Stimulated activated CD8-positive, alpha-beta memory T cell treated with anti-CD3 and anti-CD28 coated beads, Interleukin-7, amount 100 ng/mL, for 48 hours (primary cell): ENCODE measurements at regions not wholly inside any gene's neighbourhood (a gene's known extent, or its start where the extent isn't known, plus 50 kb on each side); places are given as distances from the start of the nearest gene placed in this dataset.
"Not testable (repeated sequence)": the region's sequence is repeated elsewhere in the genome, so short reads cannot be mapped to it uniquely, and the experiment has no call there.

Experiments used
- DNase-seq, 2 donors: peaks; one replicate each; pipeline ENCODE4 v3.0.0-alpha.2; 2020; ENCODE audit warnings: low read depth in 1 of 2; ENCODE audit errors: extremely low read depth in 1 of 2

DNA sequence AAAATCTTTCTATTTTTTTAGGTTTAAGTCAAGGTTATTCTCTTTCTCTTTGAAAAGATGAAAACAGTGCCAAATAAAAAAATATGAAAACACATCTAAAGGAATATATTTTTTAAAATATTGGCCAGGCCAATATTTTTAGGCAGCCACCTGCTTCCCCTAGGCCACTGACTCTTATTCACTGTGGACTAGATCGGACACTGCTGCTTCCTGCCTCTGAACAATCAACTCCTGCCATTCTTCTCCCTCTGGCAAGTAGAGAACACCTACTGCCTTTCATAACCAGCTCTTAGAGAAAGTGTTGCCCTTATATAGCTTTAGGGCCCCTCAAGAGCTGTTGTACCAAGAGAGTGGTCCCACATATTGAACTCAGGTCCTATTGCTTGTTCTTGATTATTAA lies 529.2 kb downstream of the RAPGEF2 start:
- DNase-seq = no peak

DNA sequence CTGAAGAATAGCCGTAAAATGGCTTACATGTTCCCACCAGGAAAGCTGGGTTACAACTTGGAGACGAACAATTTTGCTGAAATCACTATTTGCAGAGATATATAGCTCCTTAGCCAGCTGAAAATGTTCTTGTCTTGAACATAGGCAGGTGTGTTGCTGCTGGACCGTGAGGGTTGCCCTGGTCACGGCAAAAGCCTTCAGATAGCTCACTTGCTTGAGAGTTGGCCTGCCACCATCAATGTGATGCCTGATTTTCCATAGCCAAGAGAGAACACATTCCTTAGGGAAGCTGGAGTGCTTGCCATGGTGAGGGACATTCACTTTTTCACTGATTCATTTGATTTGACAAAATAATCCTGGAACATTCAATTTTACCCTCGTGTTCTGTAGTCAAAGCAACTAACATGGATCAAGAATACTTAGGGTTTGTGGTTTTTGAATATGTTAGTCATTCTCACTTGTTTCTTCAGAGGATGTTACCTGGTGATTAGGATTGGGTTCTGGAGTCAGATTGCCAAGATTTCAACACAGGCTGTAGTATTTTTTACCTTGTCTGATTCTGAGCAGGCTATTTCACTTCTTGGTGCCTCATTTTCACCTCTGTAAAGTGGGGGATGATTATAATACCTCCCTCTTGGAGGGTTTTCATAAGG lies 536.9 kb downstream of the RAPGEF2 start:
- DNase-seq = no peak

DNA sequence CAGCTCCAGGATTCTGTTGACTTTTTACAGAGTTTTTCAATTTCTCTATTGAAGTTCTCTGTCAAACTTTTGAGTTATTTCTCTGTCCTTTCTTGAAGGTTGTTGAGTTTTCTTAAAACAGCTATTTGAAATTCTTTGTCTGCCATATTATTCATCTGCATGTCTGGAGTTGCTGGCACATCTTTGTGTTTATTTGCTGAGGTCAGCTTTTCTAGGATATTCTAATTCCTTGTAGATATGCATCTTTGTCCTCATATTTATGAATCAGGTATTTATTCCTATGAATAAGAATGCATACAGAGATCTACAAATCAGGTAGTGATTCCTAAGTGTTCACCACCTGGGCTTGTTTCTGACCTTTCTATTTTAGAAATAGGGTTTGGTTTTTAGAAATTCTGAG lies 546.4 kb downstream of the RAPGEF2 start:
- DNase-seq = no peak

DNA sequence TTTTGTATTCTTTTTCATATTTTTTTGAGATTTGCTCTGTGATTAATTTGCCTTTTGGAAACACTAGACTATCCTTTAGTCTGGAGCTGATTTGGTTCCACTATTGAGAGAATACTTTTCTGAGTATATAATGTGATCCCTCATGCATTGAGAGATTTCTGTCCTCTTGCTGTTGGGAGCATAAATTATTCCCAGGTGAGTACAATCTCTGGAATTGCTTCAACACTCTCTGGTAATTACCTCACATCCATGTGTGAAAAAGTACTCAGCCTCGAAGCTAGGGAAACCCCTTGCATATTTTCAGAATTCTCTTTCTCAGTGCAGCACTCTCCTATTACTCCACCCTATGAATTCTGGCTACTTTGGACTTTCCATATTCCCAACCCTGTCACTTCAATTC lies 550.0 kb downstream of the RAPGEF2 start:
- no peak for DNase-seq

DNA sequence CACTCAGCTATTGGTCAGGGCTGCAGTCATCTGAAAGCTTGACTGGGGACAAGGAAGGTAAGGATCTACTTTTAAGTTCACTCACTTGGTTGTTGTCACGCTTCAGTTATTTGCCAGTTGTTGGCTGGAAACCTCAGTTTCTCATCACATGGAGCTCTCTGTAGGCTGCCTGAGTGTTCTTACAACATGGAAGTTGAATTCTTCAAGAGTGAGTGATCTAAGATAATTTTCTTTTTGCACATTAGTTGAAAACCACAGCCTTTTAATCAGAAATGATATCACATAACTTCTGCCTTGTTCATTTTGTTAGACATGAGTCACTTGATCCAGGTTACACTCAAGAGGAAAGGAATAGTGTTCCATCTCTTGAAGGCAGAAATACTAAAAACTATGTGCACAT lies 552.7 kb downstream of the RAPGEF2 start:
- DNase-seq = no peak

DNA sequence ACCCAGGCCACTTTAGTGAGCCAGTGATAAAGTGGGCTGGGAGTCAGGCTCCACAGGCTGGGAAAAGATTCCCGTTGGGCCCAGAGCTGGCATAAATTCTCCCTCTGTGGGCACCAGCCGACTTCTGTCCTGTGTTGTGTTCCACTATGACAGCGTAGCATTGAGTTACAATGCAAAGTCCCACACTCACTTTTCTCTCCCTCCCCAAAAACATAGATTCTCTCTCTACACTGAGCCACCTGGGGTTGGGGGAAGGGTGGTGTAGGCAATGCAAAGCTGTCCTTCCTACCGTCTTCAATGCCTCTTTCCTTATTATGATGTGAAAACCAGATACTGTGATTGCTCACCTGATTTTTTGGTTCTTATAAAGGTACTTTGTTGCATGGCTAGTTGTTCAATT lies 566.2 kb downstream of the RAPGEF2 start:
- DNase-seq = no peak

DNA sequence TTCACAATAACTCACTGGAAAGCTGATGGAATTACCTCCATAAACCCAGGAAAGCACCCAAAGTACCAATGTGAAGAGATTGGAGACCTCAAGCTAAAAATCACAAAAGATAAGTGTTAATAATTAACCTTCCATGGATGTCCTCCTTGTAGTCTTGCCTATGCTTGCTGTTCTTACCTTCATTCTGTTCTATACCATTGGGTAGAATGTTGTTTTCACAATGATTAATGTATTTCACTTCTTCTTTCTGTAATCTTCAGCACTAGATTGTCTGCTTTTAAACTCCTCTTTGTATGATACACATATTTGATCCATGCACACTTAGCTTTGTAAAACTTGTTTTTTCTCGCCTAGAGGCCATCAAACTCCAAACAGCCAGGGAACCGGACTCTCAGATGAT lies 570.3 kb downstream of the RAPGEF2 start:
- no peak for DNase-seq

DNA sequence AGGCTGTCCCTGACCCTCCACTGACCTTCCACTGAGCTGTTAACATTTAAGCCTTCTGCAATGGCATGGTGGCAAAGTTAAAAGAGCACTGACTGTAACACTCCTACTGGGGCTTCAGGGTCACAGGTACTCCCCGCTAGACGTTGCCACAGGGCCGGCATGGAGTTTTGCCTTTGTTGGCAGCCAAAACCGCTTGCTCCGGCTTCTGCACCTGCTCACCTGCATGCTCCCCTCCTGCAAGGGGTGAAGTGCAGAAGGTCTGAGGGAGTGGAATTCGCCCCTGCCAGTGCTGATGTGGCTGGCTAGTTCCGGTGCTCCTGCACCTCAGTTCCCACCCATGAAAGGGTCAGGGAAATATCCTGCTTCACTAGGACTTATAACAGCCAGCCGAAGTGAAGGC lies 571.4 kb downstream of the RAPGEF2 start:
- no peak for DNase-seq

DNA sequence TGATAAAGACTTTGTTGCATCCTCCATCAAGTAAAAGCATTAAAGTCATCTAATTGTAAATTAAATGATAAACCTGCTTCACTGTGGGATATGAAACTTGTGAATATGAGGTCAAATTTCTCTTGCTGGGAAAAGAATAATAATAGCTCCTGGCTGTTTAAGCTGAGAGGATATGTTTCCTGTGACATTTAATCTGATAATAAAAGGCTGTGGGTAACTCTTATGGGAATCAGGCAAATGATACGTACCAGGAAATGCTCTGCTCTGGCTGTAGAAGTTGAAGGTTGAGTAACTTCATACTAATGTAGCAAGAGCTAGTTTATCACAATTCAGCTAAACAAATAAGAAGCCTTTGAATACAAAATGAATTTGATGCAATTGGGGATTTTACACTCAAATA lies 574.6 kb downstream of the RAPGEF2 start:
- DNase-seq = no peak

DNA sequence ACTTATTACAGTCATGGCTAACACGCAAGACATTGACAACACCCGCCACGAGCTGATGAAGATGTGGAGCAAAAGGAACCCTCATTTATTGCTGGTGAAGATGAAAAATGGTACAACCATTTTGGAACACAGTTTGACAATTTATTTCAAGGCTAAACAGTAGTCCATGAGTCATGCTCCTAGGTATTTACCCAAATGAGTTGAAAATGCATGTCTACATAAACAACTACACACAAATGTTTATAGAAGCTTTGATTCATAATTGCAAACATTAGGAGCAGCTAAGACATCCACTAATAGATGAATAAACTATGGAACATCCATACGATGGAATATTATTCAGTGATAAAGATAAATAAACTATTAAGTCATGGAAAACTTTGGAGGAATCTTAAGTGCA lies 580.1 kb downstream of the RAPGEF2 start:
- no peak for DNase-seq

DNA sequence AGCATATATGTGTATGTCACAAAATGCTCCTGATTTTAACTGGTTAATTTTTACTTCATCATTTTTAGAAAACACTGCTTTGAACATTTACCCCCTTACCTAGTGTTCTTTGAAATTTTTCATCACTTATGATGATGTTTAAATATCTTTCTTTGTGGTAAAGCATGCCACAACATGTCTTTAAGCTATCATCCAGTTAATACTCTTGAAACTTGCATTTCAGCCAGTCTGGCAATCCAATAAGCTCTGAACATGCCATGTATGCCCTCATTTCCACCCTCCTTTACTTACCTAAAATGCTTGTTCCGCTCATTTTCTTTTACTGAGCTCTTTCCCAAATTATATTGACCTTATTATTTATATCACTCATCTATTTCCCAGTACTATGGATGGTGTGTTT lies 581.2 kb downstream of the RAPGEF2 start:
- DNase-seq = no peak

DNA sequence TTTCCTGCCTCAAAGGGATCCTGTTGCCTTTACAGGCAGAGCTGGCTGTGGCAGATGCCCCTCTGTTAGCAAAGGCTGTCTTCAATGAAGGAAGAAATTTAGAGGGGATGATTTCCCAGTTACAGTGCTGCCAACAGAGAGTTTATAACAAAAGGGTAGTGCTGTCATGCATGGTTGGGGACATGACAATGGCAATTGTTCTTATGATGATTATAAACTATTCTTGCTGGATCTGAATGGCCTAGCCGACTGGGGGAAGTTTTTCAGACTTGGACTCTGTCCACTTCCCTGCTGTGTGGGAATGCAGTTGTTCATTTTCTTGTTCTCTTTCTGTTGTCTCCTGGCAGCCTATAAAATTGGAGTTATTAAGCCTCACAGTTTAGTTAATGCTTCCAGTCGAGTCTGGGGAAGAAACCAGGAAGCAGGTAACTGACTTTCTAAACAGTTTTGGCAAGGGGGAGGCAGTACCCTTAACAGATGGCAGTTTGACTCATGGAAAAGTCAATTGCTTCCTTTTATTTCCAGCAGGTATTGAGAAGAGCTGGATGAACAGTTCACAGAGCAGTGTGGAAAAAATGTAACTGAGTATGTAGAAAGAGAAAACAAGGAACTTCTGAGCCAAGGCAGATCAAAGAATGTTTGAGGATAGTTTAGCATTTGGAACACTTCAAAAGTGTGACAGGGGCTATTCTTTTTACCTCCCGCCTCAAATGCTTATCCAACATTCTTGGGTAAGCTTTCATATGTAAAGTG lies 582.6 kb downstream of the RAPGEF2 start:
- DNase-seq = no peak

DNA sequence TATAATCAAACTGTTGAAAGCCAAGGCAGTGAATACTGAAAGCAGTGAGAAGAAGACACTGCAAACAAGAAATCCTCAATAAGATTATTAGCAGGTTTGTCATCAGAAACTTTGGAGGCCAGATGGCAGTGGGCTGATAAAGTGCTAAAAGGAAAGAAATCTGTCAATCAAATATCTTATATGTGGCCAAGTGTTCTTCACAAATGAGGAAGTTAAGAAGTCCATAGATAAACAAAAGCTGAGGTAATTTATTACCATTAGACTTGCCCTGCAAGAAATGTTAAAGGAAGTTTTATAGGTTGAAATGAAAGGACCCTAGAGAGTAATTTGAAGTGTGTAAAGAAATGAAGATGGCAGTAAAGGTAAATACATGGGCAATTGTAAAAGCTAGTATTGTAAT lies 586.6 kb downstream of the RAPGEF2 start:
- no peak for DNase-seq

DNA sequence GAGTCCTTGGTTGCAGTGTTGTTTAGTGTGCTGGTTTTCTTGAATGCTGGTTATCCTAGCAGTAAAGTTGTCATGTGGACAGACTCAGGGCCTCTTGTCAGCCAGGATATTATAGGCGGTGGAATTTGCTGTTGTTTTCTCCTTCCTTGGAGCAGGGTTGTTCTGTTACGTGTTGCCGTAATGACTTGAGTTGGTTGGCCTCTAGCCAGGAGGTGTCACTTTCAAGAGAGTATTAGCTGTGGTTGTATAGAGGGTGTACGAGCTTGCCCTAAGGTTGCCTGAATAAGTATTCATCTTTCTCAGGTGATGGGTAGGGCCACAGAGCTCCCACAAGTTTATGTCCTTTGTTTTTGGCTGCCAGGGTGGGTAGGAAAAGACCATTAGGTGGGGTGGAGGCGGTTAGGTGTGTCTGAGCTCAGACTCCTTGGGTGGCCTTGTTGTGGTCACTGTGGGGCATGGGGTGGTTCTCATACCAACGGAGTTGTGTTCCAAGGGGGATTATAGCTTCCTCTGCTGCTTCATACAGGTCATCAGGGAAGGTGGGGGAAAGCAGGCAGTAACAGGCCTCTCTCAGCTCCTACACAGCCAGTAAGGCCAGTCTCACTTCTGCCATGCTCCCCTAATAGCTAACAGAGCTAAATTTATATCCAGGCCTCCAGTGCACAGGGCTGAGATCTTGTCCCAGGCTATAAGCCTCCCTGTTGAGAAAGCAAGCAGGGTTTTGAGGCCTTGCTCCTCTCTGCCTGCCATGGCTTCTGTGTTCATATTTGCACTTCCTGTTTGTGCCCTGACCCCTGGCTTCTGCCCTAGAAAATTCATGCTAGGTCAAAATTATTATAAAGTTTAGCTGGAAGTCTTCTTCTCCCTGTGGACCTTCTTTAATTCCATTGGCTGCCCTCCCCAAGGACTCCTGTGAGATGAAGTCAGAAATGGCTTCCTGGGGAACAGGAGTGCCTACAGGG lies 594.7 kb downstream of the RAPGEF2 start:
- no peak for DNase-seq

DNA sequence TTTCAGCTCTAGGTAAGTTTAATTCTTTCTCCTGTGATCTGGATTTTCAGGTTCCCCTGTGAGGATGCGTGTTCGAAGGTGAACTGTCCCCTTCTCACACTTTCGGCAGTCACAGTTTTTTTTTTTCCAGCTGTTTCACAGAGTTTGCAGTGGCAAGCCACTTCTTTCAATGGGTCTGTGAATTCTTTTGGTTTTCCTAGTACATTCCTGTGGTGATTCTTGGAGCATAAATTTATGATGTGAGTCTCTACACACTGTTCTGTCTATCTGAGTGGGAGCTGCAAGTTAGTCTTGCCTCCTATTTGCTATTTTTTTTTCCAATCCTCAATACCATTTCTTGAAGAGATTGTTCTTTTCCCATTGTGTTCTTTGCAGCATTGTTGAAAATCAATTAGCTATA lies 595.5 kb downstream of the RAPGEF2 start:
- no peak for DNase-seq

DNA sequence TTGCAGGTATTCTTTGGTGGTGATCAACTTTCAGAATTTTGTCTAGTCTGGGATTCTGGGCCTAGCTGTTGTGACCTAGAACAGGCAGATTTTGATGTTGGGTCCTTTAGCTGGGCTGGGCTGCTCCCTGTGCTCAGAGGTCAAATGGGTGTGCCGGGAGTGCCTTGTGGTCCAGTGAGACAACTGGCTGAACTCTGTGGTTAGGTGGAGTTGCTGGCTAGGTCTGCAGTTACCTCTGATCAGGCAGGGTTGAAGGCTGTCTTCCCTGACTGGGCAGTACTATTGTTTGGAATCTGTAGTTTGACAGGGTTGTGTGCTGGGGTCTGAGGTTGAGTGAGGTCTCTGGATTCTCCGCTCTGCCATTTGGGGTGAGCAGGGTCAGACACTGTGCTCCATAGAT lies 599.3 kb downstream of the RAPGEF2 start:
- DNase-seq = no peak

DNA sequence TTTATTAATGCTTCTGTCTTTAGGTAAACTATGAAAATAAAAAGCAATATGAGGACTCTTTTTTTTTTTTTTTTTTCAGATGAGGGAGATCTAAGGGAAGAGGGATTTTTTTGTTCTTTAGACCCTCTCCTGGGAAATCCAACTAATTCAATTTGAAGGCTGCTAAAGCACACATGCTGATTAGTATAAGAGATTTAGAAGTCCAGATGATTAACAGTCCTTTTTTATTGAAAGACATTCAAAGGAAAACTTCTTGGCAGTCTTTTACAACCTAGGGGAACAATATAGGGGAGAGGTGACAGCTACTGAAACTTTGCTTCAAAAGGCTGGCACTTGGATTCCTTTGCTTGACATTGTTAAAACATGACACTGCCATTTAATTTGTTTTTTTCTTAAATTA lies 602.5 kb downstream of the RAPGEF2 start:
- DNase-seq = no peak

DNA sequence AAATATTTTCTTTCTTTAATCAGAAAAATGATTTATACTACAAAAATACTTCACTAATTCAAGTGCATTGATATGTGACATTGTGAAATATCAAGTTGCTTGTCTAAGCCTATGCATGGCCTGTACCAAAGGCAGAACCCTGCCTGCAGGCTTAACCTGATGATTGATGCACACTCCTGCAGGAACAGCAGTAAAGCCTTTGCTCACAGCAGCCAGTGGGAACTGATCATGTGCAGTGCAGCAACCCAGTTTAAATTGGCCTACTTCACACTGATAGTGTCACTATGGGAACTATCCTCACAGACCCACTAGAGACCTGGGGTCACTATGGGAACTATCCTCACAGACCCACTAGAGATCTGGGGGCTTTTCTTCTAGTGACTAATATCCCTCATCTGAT lies 603.8 kb downstream of the RAPGEF2 start:
- no peak for DNase-seq

DNA sequence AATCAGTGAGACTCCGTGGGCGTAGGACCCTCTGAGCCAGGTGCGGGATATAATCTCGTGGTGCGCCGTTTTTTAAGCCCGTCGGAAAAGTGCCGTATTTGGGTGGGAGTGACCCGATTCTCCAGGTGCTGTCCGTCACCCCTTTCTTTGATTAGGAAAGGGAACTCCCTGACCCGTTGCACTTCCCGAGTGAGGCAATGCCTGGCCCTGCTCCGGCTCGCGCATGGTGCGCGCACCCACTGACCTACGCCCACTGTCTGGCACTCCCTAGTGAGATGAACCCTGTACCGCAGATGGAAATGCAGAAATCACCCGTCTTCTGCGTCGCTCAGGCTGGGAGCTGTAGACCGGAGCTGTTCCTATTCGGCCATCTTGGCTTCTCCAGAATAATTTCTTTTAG lies 612.3 kb downstream of the RAPGEF2 start:
- DNase-seq = not testable (repeated sequence)

DNA sequence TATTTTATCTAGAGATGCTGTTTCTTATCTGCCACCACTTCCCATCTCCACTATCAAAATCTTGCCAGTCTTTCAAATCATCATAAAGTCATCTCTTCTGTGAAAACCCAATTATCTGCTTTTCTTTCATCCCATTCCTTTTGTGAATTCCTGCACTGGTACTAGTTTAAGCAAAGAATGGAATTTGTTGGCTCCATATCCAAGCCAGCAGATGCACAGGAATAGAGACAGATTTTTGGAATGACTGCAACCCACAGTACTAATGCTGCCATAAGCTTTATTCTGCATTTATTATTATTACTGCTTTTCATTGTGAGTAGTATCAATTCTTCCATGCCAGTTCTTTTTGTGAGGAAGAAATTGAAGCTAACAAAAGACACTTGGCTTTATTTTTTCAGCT lies 616.7 kb downstream of the RAPGEF2 start:
- DNase-seq = no peak

DNA sequence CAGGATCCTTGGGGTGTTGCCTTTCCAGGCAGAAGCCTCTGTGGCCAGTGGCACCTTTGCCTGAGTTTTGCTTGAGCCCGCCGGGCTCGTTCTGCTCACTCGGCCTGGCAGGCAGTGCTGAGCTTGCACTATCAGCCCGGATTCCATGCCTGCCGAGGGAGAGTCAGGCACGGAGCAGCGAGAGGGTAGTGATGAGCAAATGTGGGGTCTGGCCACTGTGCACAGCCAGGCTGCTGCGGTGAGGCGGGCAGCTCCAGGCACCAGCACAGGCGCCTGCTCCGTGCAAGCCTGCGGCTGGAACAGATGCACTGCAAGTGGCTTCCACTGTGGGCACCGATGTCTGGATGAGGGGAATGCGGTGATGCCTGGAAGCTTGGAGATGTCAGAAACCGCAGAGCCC lies 619.2 kb downstream of the RAPGEF2 start:
- no peak for DNase-seq

DNA sequence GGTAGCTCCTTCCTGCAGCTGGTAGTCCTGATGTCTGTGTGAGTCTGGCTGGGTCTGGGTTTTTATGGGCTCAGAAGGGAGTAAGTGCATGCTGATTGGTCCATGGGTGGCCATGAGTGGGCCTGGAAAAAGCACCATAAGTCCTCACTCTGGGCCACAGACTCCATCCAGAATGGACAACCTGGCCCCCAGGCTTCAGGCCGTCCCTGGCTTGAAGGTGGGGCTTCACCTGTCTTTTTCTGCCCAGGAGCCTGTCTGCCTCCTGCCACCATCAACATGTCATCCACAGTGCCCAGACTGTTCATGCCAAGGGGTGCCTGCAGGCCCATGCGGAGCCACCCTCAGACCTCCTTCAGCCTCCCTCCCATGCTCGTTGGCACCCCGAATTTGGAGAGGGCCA lies 620.0 kb downstream of the RAPGEF2 start:
- DNase-seq = no peak
